ENCODE measurements at regions not wholly inside any gene's neighbourhood (a gene's known extent, or its start where the extent isn't known, plus 50 kb on each side); places are given as distances from the start of the nearest gene placed in this dataset.

- DNase-seq, result no peak
Observed at GRCh38 chr1:4854367-4854766, 200.0 kb downstream of the AJAP1 start.

GRCh38 chr1:4853904-4854303 is 199.5 kb downstream of the AJAP1 start:
- no peak for DNase-seq

- DNase-seq, result no peak
Observed at GRCh38 chr1:4851385-4852065, 197.1 kb downstream of the AJAP1 start.

- no peak for DNase-seq
Observed at GRCh38 chr1:4848431-4848830, 194.0 kb downstream of the AJAP1 start.

- DNase-seq, result no peak
Observed at GRCh38 chr1:4847711-4848110, 193.3 kb downstream of the AJAP1 start.

Measured in left kidney (tissue), 1 donor.